IMR-90 (cell line): ENCODE measurements at regions not wholly inside any gene's neighbourhood (a gene's known extent, or its start where the extent isn't known, plus 50 kb on each side); places are given as distances from the start of the nearest gene placed in this dataset.
A peak's percentile ranks its signal among the peaks of the same experiment; 100 is the strongest.

ENCODE experiments used
- ATAC-seq: fragments of 200-7000 bp; cut with Tn5 transposase; 2 replicates; pipeline ENCODE4 v1.9.1; 2020; ENCODE audit warnings: low read depth, mild to moderate bottlenecking, moderate library complexity
- BruUV-seq: library from RNA; stranded (reverse); fragments of 400-500 nt; replicated peaks from 2 replicates; lab custom pipeline; 2021; lab: Mats Ljungman, UMichigan
- CTCF ChIA-PET: fragments of 300-600 bp; formaldehyde crosslinking; extraction: SDS; loops from one replicate; lab custom pipeline; 2021; ENCODE audit warnings: antibody characterized with exemption; lab: Yijun Ruan, JAX
- POLR2A ChIA-PET: fragments of 300-600 bp; sonication (Branson Sonifier 250); formaldehyde crosslinking; loops from one replicate; lab custom pipeline; 2022; ENCODE audit warnings: antibody characterized with exemption; ENCODE audit not compliant: unreplicated experiment; lab: Charles Lee
- DNase-seq: peaks from one replicate; pipeline ENCODE4 v3.0.0; 2013
- H2AFZ ChIP-seq: replicated peaks from 2 replicates; pipeline ENCODE3; 2013; ENCODE audit warnings: low read length, mild to moderate bottlenecking; ENCODE audit not compliant: poor library complexity
- H2AK5ac ChIP-seq: 2 replicates; pipeline ENCODE4 v1.6.1; 2013; ENCODE audit warnings: low read depth, low read length, inconsistent platforms
- H2AK9ac ChIP-seq: replicated peaks from 2 replicates; pipeline ENCODE3; 2013; ENCODE audit warnings: mild to moderate bottlenecking, low read depth, low read length, moderate library complexity; ENCODE audit not compliant: poor library complexity
- H2BK120ac ChIP-seq: 2 replicates; pipeline ENCODE4 v1.6.1; 2013; ENCODE audit warnings: low read depth, low read length, inconsistent platforms
- H2BK15ac ChIP-seq: 3 replicates; pipeline ENCODE4 v1.6.1; 2013; ENCODE audit warnings: low read depth, low read length, inconsistent platforms
- H2BK20ac ChIP-seq: 2 replicates; pipeline ENCODE4 v1.6.1; 2013; ENCODE audit warnings: low read depth, mild to moderate bottlenecking, inconsistent platforms, low read length, moderate library complexity
- H2BK5ac ChIP-seq: 2 replicates; pipeline ENCODE4 v1.6.1; 2013; ENCODE audit warnings: mild to moderate bottlenecking, low read depth, low read length, inconsistent platforms; ENCODE audit not compliant: poor library complexity, severe bottlenecking
- H3K14ac ChIP-seq: replicated peaks from 2 replicates; pipeline ENCODE4 v1.6.1; 2013; ENCODE audit warnings: low read depth, low read length, inconsistent platforms
- H3K18ac ChIP-seq: 2 replicates; pipeline ENCODE4 v1.6.1; 2013; ENCODE audit warnings: low read depth, low read length, control low read depth
- H3K23ac ChIP-seq: 2 replicates; pipeline ENCODE4 v1.6.1; 2013; ENCODE audit warnings: low read depth, low read length, inconsistent platforms
- H3K27ac ChIP-seq: 2 replicates; pipeline ENCODE4 v1.5.1; 2013; ENCODE audit warnings: mild to moderate bottlenecking, control low read depth, low read length; ENCODE audit not compliant: insufficient read depth
- H3K27me3 ChIP-seq: 2 replicates; pipeline ENCODE4 v1.6.1; 2013; ENCODE audit warnings: low read length; ENCODE audit not compliant: control insufficient read depth, insufficient read depth
- H3K36me3 ChIP-seq: 2 replicates; pipeline ENCODE4 v1.6.1; 2013; ENCODE audit warnings: low read length, mixed read lengths; ENCODE audit not compliant: control insufficient read depth, insufficient read depth
- H3K4ac ChIP-seq: 2 replicates; pipeline ENCODE4 v1.6.1; 2013; ENCODE audit warnings: low read depth, low read length, inconsistent platforms
- H3K4me1 ChIP-seq: 2 replicates; pipeline ENCODE4 v1.6.1; 2013; ENCODE audit warnings: low read length, mixed read lengths; ENCODE audit not compliant: control insufficient read depth, insufficient read depth
- H3K4me2 ChIP-seq: 2 replicates; pipeline ENCODE4 v1.6.1; 2013; ENCODE audit warnings: low read depth, mild to moderate bottlenecking, control low read depth, low read length, moderate library complexity
- H3K4me3 ChIP-seq: 2 replicates; pipeline ENCODE4 v1.5.1; 2013; ENCODE audit warnings: low read depth, mild to moderate bottlenecking, control low read depth, low read length, moderate library complexity; ENCODE audit not compliant: insufficient read depth
- H3K56ac ChIP-seq: 2 replicates; pipeline ENCODE4 v1.6.1; 2013; ENCODE audit warnings: low read length, inconsistent platforms; ENCODE audit not compliant: insufficient read depth; ENCODE audit errors: extremely low read depth
- H3K79me1 ChIP-seq, 2 experiments: 2 replicates each; pipeline ENCODE4 v1.6.1; 2013; ENCODE audit warnings: low read length in 2 of 2, inconsistent platforms in 1 of 2, low read depth in 1 of 2
- H3K9ac ChIP-seq: 2 replicates; pipeline ENCODE4 v1.6.1; 2013; ENCODE audit warnings: low read depth, low read length, control low read depth
- H3K9me1 ChIP-seq: 2 replicates; pipeline ENCODE4 v1.6.1; 2013; ENCODE audit warnings: low read length, inconsistent platforms; ENCODE audit not compliant: insufficient read depth
- H3K9me3 ChIP-seq: 2 replicates; pipeline ENCODE4 v1.6.1; 2013; ENCODE audit warnings: low read length; ENCODE audit not compliant: control insufficient read depth, insufficient read depth
- H4K20me1 ChIP-seq: 2 replicates; pipeline ENCODE4 v1.6.1; 2013; ENCODE audit warnings: low read length, inconsistent platforms; ENCODE audit not compliant: insufficient read depth
- H4K5ac ChIP-seq: 2 replicates; pipeline ENCODE4 v1.6.1; 2013; ENCODE audit warnings: mild to moderate bottlenecking, low read depth, low read length, control low read depth
- H4K8ac ChIP-seq, 2 experiments: 2 replicates each; pipeline ENCODE4 v1.6.1; 2013; ENCODE audit warnings: low read depth in 2 of 2, low read length in 2 of 2, control low read depth in 1 of 2, inconsistent platforms in 1 of 2
- H4K91ac ChIP-seq: 2 replicates; pipeline ENCODE4 v1.6.1; 2013; ENCODE audit warnings: low read depth, low read length, inconsistent platforms; ENCODE audit not compliant: insufficient read depth
- CEBPB ChIP-seq: IDR thresholded peaks from 2 replicates; pipeline ENCODE4 v1.6.1; 2012; ENCODE audit warnings: low read depth, low read length, improper control_type of control experiment
- RAD21 ChIP-seq: IDR thresholded peaks from 2 replicates; pipeline ENCODE4 v1.6.1; 2012; ENCODE audit warnings: low read length, improper control_type of control experiment
- dilution Hi-C: fragments of 300-500 bp; cut with HindIII; formaldehyde crosslinking; loops from one replicate; pipeline ENCODE4 v1.14.3; 2018; ENCODE audit warnings: low sequenced_read_pairs; ENCODE audit not compliant: unreplicated experiment
- in situ Hi-C: fragments of 300-500 bp; cut with MboI; formaldehyde crosslinking; loops from 3 replicates; pipeline ENCODE4 v1.14.3; 2019; ENCODE audit warnings: low sequenced_read_pairs, inconsistent platforms, mixed read lengths
- intact Hi-C: fragments of 100-400 bp; cut with micrococcal nuclease; formaldehyde crosslinking; loops from 2 replicates; pipeline ENCODE4 v1.10.0; 2022

GRCh38 chr4:135283934-135284333, 1082.3 kb upstream of the PABPC4L start:
- in situ Hi-C loops (no loop called here), intact Hi-C loops (no loop called here), dilution Hi-C loops (no loop called here)
- ATAC-seq (no peak), DNase-seq (no peak)
- H3K4me1 ChIP-seq: no peaks in the 10 kb centered on the region
- H3K36me3 ChIP-seq: no peaks in the 10 kb centered on the region
- H3K27me3 ChIP-seq: no peaks in the 10 kb centered on the region
- no peak overlapping the region for H3K56ac ChIP-seq
- H3K4me2 ChIP-seq: no peak overlapping the region
- POLR2A ChIA-PET: no interaction called here
- CTCF ChIA-PET: no interaction called here
- H4K20me1 ChIP-seq: no peaks in the 10 kb centered on the region
- H3K4me3 ChIP-seq: no peak overlapping the region
- H2AK9ac ChIP-seq: no peak overlapping the region
- H4K8ac ChIP-seq: no peak overlapping the region
- H4K5ac ChIP-seq: no peak overlapping the region
- H4K91ac ChIP-seq: no peak overlapping the region
- H3K79me1 ChIP-seq: no peaks in the 10 kb centered on the region
- no peaks in the 10 kb centered on the region for H3K9me3 ChIP-seq
- no peaks in the 10 kb centered on the region for H3K9me1 ChIP-seq
- no peak overlapping the region for H2BK5ac ChIP-seq
- H3K4ac ChIP-seq: no peak overlapping the region
- no peak overlapping the region for H2BK15ac ChIP-seq
- no peak overlapping the region for H2BK20ac ChIP-seq
- no peak overlapping the region for H2BK120ac ChIP-seq
- H3K27ac ChIP-seq: no peak overlapping the region
- peak; percentile 61 for TF ChIP-seq CEBPB
- no peak for TF ChIP-seq RAD21
- no peak overlapping the region for H3K23ac ChIP-seq
- H2AK5ac ChIP-seq: no peak overlapping the region
- H3K9ac ChIP-seq: no peak overlapping the region
- no TSS peak for BruUV-seq
- no peak overlapping the region for H3K14ac ChIP-seq
- H2AFZ ChIP-seq: no peak overlapping the region
- no peak overlapping the region for H3K18ac ChIP-seq
